WTC11 (cell line): ENCODE measurements at regions not wholly inside any gene's neighbourhood (a gene's known extent, or its start where the extent isn't known, plus 50 kb on each side); places are given as distances from the start of the nearest gene placed in this dataset.

Experiments
- ATAC-seq: fragments of 200-7000 bp; cut with Tn5 transposase; 2 replicates; pipeline ENCODE4 v1.10.0; 2021; ENCODE audit warnings: mild to moderate bottlenecking, moderate library complexity
- CTCF ChIA-PET: fragments of 300-600 bp; sonication (Branson Sonifier 250); formaldehyde crosslinking; loops from one replicate; lab custom pipeline; 2021; ENCODE audit warnings: antibody characterized with exemption; lab: Charles Lee
- POLR2A ChIA-PET: fragments of 350-600 bp; sonication (Branson Sonifier 250); formaldehyde crosslinking; loops from one replicate; lab custom pipeline; 2021; ENCODE audit warnings: antibody characterized with exemption; lab: Charles Lee
- DNase-seq: peaks from one replicate; pipeline ENCODE4 v3.0.0; 2021; ENCODE audit warnings: low spot score
- H3K27ac Mint-ChIP-seq: 2 replicates; pipeline ENCODE4 v1.8.0; 2021; ENCODE audit warnings: mixed read lengths
- H3K27me3 Mint-ChIP-seq: 2 replicates; pipeline ENCODE4 v1.8.0; 2021; ENCODE audit warnings: low read depth, mild to moderate bottlenecking, moderate library complexity, mixed read lengths
- H3K36me3 Mint-ChIP-seq: 2 replicates; pipeline ENCODE4 v1.8.0; 2021; ENCODE audit warnings: mixed read lengths
- H3K4me1 Mint-ChIP-seq: 2 replicates; pipeline ENCODE4 v1.8.0; 2022; ENCODE audit warnings: mixed read lengths
- H3K4me3 Mint-ChIP-seq: 2 replicates; pipeline ENCODE4 v1.8.0; 2021; ENCODE audit warnings: mild to moderate bottlenecking, moderate library complexity, mixed read lengths
- H3K9me3 Mint-ChIP-seq: 2 replicates; pipeline ENCODE4 v1.8.0; 2021; ENCODE audit warnings: mixed read lengths
- ATF1 ChIP-seq: sonication (generic); formaldehyde crosslinking; IDR thresholded peaks from 2 replicates; pipeline ENCODE4 v1.8.1; 2023; ENCODE audit warnings: mild to moderate bottlenecking, moderate library complexity, missing genetic modification reagents
- CBFB ChIP-seq: sonication (generic); formaldehyde crosslinking; IDR thresholded peaks from 2 replicates; pipeline ENCODE4 v1.8.1; 2022; ENCODE audit warnings: mild to moderate bottlenecking, low read depth, missing genetic modification reagents
- CREB1 ChIP-seq: sonication (generic); formaldehyde crosslinking; IDR thresholded peaks from 2 replicates; pipeline ENCODE4 v1.8.0; 2023; ENCODE audit warnings: mild to moderate bottlenecking, missing genetic modification reagents
- EMX1 ChIP-seq: fragments of 250-450 bp; sonication (Bioruptor Pico); IDR thresholded peaks from 2 replicates; pipeline ENCODE4 v1.8.0; 2021; ENCODE audit warnings: mild to moderate bottlenecking
- ETV6 ChIP-seq: sonication (generic); formaldehyde crosslinking; IDR thresholded peaks from 2 replicates; pipeline ENCODE4 v1.8.1; 2022; ENCODE audit warnings: mild to moderate bottlenecking, missing genetic modification reagents
- FOXK1 ChIP-seq: sonication (generic); formaldehyde crosslinking; IDR thresholded peaks from 2 replicates; pipeline ENCODE4 v1.8.0; 2022; ENCODE audit warnings: mild to moderate bottlenecking, moderate library complexity, missing genetic modification reagents
- GABPB1 ChIP-seq: sonication (generic); formaldehyde crosslinking; IDR thresholded peaks from 2 replicates; pipeline ENCODE4 v1.8.1; 2023; ENCODE audit warnings: mild to moderate bottlenecking, missing genetic modification reagents
- KAT7 ChIP-seq: sonication (generic); formaldehyde crosslinking; IDR thresholded peaks from 2 replicates; pipeline ENCODE4 v1.8.1; 2023; ENCODE audit warnings: missing genetic modification reagents, mild to moderate bottlenecking, borderline replicate concordance
- MXD4 ChIP-seq: fragments of 250-450 bp; sonication (Bioruptor Pico); IDR thresholded peaks from 2 replicates; pipeline ENCODE4 v1.8.0; 2021; ENCODE audit warnings: mild to moderate bottlenecking, moderate library complexity, borderline replicate concordance
- OVOL2 ChIP-seq: fragments of 250-450 bp; sonication (Bioruptor Pico); IDR thresholded peaks from 2 replicates; pipeline ENCODE4 v1.9.0; 2021; ENCODE audit warnings: mild to moderate bottlenecking, borderline replicate concordance
- SMAD4 ChIP-seq: sonication (generic); formaldehyde crosslinking; IDR thresholded peaks from 2 replicates; pipeline ENCODE4 v1.8.0; 2022; ENCODE audit warnings: mild to moderate bottlenecking, missing genetic modification reagents
- SP1 ChIP-seq: sonication (generic); formaldehyde crosslinking; conservative IDR thresholded peaks from 2 replicates; pipeline ENCODE4 v1.8.1; 2022; ENCODE audit warnings: missing genetic modification reagents
- TEAD1 ChIP-seq: sonication (generic); formaldehyde crosslinking; IDR thresholded peaks from 2 replicates; pipeline ENCODE4 v1.8.0; 2022; ENCODE audit warnings: mild to moderate bottlenecking, missing genetic modification reagents
- TF ChIP-seq, protein P1 (sequence below): sonication (generic); formaldehyde crosslinking; IDR thresholded peaks from 2 replicates; pipeline ENCODE4 v1.8.0; 2022; ENCODE audit warnings: mild to moderate bottlenecking, missing genetic modification reagents
- TF ChIP-seq, protein P2 (sequence below): sonication (generic); formaldehyde crosslinking; IDR thresholded peaks from 2 replicates; pipeline ENCODE4 v1.8.1; 2022; ENCODE audit warnings: low read depth, missing genetic modification reagents, borderline replicate concordance
- TF ChIP-seq, protein P3 (sequence below): sonication (generic); formaldehyde crosslinking; IDR thresholded peaks from 2 replicates; pipeline ENCODE4 v1.8.0; 2023; ENCODE audit warnings: mild to moderate bottlenecking, missing genetic modification reagents
- TF ChIP-seq, protein P4 (sequence below): sonication (generic); formaldehyde crosslinking; IDR thresholded peaks from 2 replicates; pipeline ENCODE4 v1.8.0; 2023; ENCODE audit warnings: missing genetic modification reagents
- TF ChIP-seq, protein P5 (sequence below): sonication (generic); formaldehyde crosslinking; IDR thresholded peaks from 2 replicates; pipeline ENCODE4 v1.8.1; 2023; ENCODE audit warnings: mild to moderate bottlenecking, missing genetic modification reagents, borderline replicate concordance
- TF ChIP-seq, protein P6 (sequence below): sonication (generic); formaldehyde crosslinking; IDR thresholded peaks from 2 replicates; pipeline ENCODE4 v1.8.1; 2023; ENCODE audit warnings: mild to moderate bottlenecking, missing genetic modification reagents, moderate library complexity
- TF ChIP-seq, protein P7 (sequence below): sonication (generic); formaldehyde crosslinking; IDR thresholded peaks from 2 replicates; pipeline ENCODE4 v1.8.1; 2023; ENCODE audit warnings: mild to moderate bottlenecking, missing genetic modification reagents

DNA sequence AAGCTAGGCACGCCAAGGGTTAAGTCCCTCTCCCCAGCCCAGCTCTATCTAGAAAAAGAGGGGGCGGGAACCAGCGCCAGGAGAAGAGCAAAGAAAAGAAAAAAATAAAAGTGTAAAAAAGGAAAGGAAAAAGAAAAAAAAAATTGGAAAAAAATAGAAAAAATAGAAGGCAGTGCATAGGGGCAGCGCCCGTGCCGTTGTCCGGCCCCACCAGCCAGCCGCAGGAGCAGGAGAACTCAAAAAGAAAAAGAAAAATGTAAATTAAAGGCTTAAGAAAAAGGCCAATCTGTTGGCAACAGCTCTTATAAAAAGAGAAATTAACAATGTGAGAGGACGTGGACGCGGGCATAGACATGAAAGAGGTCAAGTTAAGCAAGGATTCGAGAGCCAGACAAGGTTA lies 105.4 kb upstream of the ZNF98 start:
- CTCF ChIA-PET: no interaction called here
- TF ChIP-seq OVOL2 (CRISPR knock-in tag) (no peak), TEAD1 (CRISPR knock-in tag) (no peak), EMX1 (no peak), CREB1 (no peak), FOXK1 (CRISPR knock-in tag) (no peak), KAT7 (CRISPR knock-in tag) (no peak), CBFB (no peak), SP1 (CRISPR knock-in tag) (no peak), GABPB1 (CRISPR knock-in tag) (no peak), ATF1 (CRISPR knock-in tag) (no peak), SMAD4 (CRISPR knock-in tag) (no peak), ETV6 (CRISPR knock-in tag) (no peak), MXD4 (CRISPR knock-in tag) (no peak)
- TF ChIP-seq, protein P1, sequence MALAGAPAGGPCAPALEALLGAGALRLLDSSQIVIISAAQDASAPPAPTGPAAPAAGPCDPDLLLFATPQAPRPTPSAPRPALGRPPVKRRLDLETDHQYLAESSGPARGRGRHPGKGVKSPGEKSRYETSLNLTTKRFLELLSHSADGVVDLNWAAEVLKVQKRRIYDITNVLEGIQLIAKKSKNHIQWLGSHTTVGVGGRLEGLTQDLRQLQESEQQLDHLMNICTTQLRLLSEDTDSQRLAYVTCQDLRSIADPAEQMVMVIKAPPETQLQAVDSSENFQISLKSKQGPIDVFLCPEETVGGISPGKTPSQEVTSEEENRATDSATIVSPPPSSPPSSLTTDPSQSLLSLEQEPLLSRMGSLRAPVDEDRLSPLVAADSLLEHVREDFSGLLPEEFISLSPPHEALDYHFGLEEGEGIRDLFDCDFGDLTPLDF: no peak
- TF ChIP-seq, protein P2, sequence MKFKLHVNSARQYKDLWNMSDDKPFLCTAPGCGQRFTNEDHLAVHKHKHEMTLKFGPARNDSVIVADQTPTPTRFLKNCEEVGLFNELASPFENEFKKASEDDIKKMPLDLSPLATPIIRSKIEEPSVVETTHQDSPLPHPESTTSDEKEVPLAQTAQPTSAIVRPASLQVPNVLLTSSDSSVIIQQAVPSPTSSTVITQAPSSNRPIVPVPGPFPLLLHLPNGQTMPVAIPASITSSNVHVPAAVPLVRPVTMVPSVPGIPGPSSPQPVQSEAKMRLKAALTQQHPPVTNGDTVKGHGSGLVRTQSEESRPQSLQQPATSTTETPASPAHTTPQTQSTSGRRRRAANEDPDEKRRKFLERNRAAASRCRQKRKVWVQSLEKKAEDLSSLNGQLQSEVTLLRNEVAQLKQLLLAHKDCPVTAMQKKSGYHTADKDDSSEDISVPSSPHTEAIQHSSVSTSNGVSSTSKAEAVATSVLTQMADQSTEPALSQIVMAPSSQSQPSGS: no peak
- TF ChIP-seq, protein P3, sequence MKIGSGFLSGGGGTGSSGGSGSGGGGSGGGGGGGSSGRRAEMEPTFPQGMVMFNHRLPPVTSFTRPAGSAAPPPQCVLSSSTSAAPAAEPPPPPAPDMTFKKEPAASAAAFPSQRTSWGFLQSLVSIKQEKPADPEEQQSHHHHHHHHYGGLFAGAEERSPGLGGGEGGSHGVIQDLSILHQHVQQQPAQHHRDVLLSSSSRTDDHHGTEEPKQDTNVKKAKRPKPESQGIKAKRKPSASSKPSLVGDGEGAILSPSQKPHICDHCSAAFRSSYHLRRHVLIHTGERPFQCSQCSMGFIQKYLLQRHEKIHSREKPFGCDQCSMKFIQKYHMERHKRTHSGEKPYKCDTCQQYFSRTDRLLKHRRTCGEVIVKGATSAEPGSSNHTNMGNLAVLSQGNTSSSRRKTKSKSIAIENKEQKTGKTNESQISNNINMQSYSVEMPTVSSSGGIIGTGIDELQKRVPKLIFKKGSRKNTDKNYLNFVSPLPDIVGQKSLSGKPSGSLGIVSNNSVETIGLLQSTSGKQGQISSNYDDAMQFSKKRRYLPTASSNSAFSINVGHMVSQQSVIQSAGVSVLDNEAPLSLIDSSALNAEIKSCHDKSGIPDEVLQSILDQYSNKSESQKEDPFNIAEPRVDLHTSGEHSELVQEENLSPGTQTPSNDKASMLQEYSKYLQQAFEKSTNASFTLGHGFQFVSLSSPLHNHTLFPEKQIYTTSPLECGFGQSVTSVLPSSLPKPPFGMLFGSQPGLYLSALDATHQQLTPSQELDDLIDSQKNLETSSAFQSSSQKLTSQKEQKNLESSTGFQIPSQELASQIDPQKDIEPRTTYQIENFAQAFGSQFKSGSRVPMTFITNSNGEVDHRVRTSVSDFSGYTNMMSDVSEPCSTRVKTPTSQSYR (CRISPR knock-in tag): no peak
- TF ChIP-seq, protein P4, sequence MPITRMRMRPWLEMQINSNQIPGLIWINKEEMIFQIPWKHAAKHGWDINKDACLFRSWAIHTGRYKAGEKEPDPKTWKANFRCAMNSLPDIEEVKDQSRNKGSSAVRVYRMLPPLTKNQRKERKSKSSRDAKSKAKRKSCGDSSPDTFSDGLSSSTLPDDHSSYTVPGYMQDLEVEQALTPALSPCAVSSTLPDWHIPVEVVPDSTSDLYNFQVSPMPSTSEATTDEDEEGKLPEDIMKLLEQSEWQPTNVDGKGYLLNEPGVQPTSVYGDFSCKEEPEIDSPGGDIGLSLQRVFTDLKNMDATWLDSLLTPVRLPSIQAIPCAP (CRISPR knock-in tag): no peak
- TF ChIP-seq, protein P5, sequence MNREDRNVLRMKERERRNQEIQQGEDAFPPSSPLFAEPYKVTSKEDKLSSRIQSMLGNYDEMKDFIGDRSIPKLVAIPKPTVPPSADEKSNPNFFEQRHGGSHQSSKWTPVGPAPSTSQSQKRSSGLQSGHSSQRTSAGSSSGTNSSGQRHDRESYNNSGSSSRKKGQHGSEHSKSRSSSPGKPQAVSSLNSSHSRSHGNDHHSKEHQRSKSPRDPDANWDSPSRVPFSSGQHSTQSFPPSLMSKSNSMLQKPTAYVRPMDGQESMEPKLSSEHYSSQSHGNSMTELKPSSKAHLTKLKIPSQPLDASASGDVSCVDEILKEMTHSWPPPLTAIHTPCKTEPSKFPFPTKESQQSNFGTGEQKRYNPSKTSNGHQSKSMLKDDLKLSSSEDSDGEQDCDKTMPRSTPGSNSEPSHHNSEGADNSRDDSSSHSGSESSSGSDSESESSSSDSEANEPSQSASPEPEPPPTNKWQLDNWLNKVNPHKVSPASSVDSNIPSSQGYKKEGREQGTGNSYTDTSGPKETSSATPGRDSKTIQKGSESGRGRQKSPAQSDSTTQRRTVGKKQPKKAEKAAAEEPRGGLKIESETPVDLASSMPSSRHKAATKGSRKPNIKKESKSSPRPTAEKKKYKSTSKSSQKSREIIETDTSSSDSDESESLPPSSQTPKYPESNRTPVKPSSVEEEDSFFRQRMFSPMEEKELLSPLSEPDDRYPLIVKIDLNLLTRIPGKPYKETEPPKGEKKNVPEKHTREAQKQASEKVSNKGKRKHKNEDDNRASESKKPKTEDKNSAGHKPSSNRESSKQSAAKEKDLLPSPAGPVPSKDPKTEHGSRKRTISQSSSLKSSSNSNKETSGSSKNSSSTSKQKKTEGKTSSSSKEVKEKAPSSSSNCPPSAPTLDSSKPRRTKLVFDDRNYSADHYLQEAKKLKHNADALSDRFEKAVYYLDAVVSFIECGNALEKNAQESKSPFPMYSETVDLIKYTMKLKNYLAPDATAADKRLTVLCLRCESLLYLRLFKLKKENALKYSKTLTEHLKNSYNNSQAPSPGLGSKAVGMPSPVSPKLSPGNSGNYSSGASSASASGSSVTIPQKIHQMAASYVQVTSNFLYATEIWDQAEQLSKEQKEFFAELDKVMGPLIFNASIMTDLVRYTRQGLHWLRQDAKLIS (CRISPR knock-in tag): no peak
- TF ChIP-seq, protein P6, sequence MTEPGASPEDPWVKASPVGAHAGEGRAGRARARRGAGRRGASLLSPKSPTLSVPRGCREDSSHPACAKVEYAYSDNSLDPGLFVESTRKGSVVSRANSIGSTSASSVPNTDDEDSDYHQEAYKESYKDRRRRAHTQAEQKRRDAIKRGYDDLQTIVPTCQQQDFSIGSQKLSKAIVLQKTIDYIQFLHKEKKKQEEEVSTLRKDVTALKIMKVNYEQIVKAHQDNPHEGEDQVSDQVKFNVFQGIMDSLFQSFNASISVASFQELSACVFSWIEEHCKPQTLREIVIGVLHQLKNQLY (CRISPR knock-in tag): no peak
- TF ChIP-seq, protein P7, sequence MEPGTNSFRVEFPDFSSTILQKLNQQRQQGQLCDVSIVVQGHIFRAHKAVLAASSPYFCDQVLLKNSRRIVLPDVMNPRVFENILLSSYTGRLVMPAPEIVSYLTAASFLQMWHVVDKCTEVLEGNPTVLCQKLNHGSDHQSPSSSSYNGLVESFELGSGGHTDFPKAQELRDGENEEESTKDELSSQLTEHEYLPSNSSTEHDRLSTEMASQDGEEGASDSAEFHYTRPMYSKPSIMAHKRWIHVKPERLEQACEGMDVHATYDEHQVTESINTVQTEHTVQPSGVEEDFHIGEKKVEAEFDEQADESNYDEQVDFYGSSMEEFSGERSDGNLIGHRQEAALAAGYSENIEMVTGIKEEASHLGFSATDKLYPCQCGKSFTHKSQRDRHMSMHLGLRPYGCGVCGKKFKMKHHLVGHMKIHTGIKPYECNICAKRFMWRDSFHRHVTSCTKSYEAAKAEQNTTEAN (CRISPR knock-in tag): no peak
- Mint-ChIP-seq H3K9me3 (peaks cover 77% of the 10 kb centered on the region), H3K27ac (no peak overlapping the region), H3K36me3 (peaks cover 70% of the 10 kb centered on the region), H3K4me1 (no peaks in the 10 kb centered on the region), H3K27me3 (peaks cover 7% of the 10 kb centered on the region; the same call in 1 of the 2 replicates), H3K4me3 (no peak overlapping the region)
- DNase-seq (no peak), ATAC-seq (no peak)
- POLR2A ChIA-PET: no interaction called here
